ENCODE measurements at regions not wholly inside any gene's neighbourhood (a gene's known extent, or its start where the extent isn't known, plus 50 kb on each side); places are given as distances from the start of the nearest gene placed in this dataset.

GRCh38 chr5:145479271-145479670 lies 355.9 kb downstream of the PRELID2 start:
- TF ChIP-seq EZH2 (IDR thresholded peaks at IDR 0.05; ENCODE audit: low read depth, unreplicated experiment): no peak
- no peak for TF ChIP-seq CTCF (conservative IDR thresholded peaks at IDR 0.05; ENCODE audit: low read depth in 2 of 2)
- no peak for TF ChIP-seq POLR2AphosphoS5 (IDR thresholded peaks at IDR 0.05; ENCODE audit: low read depth)
- TF ChIP-seq ZNF331 (CRISPR knock-in tag; IDR thresholded peaks at IDR 0.05; ENCODE audit: low read depth): no peak
- no peak for TF ChIP-seq NANOG (IDR thresholded peaks at IDR 0.05; ENCODE audit: borderline replicate concordance)
- TF ChIP-seq EZH2phosphoT487 (IDR thresholded peaks at IDR 0.05; ENCODE audit: unreplicated experiment): no peak
- no peak for TF ChIP-seq JUNB (IDR thresholded peaks at IDR 0.05; ENCODE audit: unreplicated experiment)
- TF ChIP-seq ETS1 (IDR thresholded peaks at IDR 0.05): no peak
- TF ChIP-seq REST (IDR thresholded peaks at IDR 0.05; ENCODE audit: unreplicated experiment): no peak
- TF ChIP-seq CREB1 (CRISPR knock-in tag; IDR thresholded peaks at IDR 0.05; ENCODE audit: low read depth): no peak

All from GM23338 (cell line).